SK-N-MC (cell line): ENCODE measurements at regions not wholly inside any gene's neighbourhood (a gene's known extent, or its start where the extent isn't known, plus 50 kb on each side); places are given as distances from the start of the nearest gene placed in this dataset.

ENCODE experiments used
- DNase-seq: peaks from one replicate; pipeline ENCODE4 v3.0.0-alpha.2; 2011; ENCODE audit warnings: low read depth, low spot score
- H3K27ac ChIP-seq: fragments of 200-600 bp; sonication (generic); 2 replicates; pipeline ENCODE4 v1.5.1; 2016; ENCODE audit warnings: mixed run types
- H3K36me3 ChIP-seq: fragments of 200-600 bp; sonication (generic); 2 replicates; pipeline ENCODE4 v1.6.1; 2017; ENCODE audit warnings: antibody characterized with exemption, low read length, mixed read lengths; ENCODE audit not compliant: insufficient read depth
- H3K4me3 ChIP-seq: fragments of 200-600 bp; sonication (generic); 2 replicates; pipeline ENCODE4 v1.5.1; 2016
- H3K9ac ChIP-seq: fragments of 200-600 bp; sonication (generic); 2 replicates; pipeline ENCODE4 v1.8.0; 2017; ENCODE audit warnings: mixed run types, mixed read lengths; ENCODE audit not compliant: insufficient read length
- H3K9me3 ChIP-seq: fragments of 200-600 bp; sonication (generic); 2 replicates; pipeline ENCODE4 v1.6.1; 2017; ENCODE audit warnings: low read depth, mild to moderate bottlenecking, antibody characterized with exemption, low read length, moderate library complexity, mixed read lengths
- EZH2 ChIP-seq: fragments of 200-600 bp; sonication (generic); IDR thresholded peaks from one replicate; pipeline ENCODE4 v1.6.1; 2017; ENCODE audit warnings: antibody characterized with exemption
- FOXP2 ChIP-seq: optimal IDR thresholded peaks from 2 replicates; pipeline ENCODE3; 2011; ENCODE audit warnings: mild to moderate bottlenecking, moderate library complexity; ENCODE audit not compliant: insufficient read depth; ENCODE audit errors: extremely low read length, control extremely low read depth
- POLR2AphosphoS5 ChIP-seq: IDR thresholded peaks from 2 replicates; pipeline ENCODE4 v1.6.1; 2012; ENCODE audit warnings: mild to moderate bottlenecking, low read depth, low read length, borderline replicate concordance

DNA sequence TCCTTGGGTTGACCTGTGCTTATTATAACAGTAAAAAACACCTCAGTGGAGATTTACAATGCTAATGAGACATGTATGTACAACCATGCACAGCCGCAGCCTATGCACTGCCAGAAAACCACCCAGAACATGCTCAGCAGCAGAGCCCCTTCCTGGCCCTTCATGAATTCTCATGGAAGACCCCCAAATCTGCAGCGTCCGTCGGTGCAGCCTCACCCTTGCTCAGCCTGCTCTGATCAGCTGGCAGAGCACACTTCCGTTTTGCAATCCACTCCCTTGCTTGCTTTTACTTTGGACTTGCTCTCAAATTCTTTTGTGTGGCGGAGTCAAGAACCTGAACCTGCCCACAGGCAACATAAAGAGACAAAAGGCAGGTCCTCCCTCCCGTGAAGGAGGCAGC is 378.2 kb upstream of the SULF2 start:
- no peak overlapping the region for H3K9ac ChIP-seq
- no peak for DNase-seq
- H3K27ac ChIP-seq: no peak overlapping the region
- no peaks in the 10 kb centered on the region for H3K9me3 ChIP-seq
- H3K36me3 ChIP-seq: no peaks in the 10 kb centered on the region
- TF ChIP-seq POLR2AphosphoS5 (no peak), FOXP2 (no peak), EZH2 (no peak)
- H3K4me3 ChIP-seq: no peak overlapping the region

DNA sequence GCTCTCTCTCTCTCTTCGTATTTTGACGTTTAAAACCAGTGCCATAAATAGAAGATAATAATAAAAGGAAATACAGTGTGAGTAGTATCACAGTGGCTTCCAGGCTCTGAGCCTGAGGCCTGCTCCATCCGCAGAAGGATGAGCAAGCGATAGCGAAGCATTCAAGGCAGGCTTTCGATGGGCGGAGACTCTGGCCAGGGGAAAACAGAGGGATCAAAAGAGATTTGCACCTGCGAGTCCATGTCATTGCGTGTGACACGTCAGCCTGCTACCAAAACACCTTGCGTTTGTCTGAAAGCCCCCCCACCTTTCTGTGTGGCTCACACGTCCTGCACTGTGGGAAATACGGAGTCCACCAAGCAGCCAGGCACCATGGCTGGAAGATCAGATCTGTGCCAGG is 377.3 kb upstream of the SULF2 start:
- Histone ChIP-seq H3K4me3 (no peak overlapping the region), H3K36me3 (no peaks in the 10 kb centered on the region), H3K27ac (no peak overlapping the region), H3K9me3 (no peaks in the 10 kb centered on the region), H3K9ac (no peak overlapping the region)
- DNase-seq: no peak
- TF ChIP-seq EZH2: no peak
- TF ChIP-seq FOXP2: no peak
- TF ChIP-seq POLR2AphosphoS5: no peak

DNA sequence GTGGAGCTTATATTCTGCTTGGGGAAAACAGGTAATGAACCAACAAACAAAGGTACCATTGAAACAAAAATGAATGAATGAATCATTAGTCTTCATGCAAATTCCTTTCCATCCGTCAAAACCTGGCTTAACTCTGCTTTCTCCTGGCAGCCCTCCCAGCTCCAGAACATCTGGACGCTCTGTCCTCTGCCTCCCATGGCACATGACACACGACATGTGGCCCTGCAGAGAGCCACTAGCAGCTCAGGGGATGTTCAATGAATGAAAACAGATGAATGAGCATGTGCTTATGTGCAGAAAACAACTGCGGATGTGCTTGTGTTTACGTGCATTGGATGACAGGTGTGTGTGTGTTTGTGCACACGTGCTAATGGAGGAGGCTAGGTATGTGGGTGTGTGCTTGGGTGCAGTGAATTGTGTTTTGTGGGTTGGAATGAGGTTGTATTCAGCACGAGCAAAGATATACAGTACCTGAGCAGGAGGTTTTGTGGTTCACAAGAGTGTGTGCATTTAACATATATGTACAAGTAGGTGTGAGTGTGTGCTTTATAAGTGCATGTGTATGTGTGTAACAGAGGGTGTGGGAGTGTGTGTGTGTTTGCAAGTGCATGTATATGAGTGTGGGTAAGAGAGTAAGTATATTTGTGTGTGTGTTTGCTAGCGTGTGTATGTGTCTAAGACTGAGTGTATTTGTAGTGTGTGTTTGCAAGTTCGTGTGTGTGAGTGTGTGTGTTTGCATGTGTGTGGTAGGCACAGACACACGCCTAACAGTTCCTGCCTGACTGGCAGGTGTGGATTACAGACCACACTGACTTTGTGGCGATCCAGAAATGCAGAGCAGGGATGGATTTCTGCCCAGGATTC is 374.1 kb upstream of the SULF2 start:
- H3K36me3 ChIP-seq: no peaks in the 10 kb centered on the region
- no peak overlapping the region for H3K27ac ChIP-seq
- TF ChIP-seq POLR2AphosphoS5: no peak
- no peak for TF ChIP-seq FOXP2
- TF ChIP-seq EZH2: no peak
- no peaks in the 10 kb centered on the region for H3K9me3 ChIP-seq
- DNase-seq: no peak
- H3K4me3 ChIP-seq: no peak overlapping the region
- H3K9ac ChIP-seq: no peak overlapping the region

DNA sequence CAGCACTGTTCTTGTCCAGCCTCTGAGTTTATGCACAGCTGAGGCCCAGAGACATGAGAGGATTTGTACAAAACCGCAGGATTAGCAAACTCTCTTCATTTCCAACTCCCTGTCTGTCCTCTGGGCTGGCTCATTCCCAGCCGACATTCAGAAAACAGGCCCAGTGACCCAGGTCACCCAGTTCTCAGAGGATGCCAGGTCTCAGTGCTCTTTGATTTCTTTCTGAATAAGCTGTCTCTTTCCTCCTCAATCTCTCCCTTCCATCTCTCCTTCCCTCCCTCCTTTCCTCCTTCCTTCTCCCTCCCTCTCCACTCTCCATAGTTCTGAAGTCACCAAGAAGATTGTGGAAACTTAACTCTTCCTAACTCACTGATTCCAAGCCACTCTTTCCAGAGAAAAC is 372.7 kb upstream of the SULF2 start:
- H3K4me3 ChIP-seq: no peak overlapping the region
- H3K27ac ChIP-seq: no peak overlapping the region
- H3K9me3 ChIP-seq: no peaks in the 10 kb centered on the region
- TF ChIP-seq EZH2 (no peak), FOXP2 (no peak), POLR2AphosphoS5 (no peak)
- H3K9ac ChIP-seq: no peak overlapping the region
- DNase-seq: no peak
- H3K36me3 ChIP-seq: no peaks in the 10 kb centered on the region

DNA sequence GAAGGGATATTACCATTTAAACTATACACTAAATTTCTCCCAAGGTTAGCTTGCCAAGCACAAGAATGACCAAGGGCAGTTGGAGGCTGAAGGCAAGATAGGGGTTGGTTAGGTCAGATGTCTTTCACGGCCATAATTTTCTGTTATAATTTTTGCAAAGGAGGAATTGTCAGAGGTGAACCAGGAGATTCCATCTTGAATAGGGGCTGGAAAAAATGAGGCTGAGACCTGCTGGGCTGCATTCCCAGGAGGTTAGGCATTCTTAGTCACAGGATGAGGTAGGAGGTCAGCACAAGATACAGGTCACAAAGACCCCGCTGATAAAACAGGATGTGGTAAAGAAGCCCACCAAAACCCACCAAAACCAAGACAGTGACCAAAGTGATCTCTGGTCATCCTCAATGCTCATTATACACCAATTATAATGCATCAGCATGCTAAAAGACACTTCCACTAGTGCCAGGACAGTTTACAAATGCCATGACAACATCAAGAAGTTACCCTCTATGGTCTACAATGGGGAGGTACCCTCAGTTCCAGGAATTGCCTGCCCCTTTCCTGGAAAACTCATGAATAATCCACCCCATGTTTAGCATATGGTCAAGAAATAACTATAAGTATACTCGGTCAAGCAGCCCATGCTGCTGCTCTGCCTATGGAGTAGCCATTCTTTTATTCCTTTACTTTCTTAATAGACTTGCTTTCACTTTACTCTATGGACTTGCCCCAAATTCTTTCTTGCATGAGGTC is 371.8 kb upstream of the SULF2 start:
- DNase-seq: no peak
- no peak overlapping the region for H3K27ac ChIP-seq
- TF ChIP-seq POLR2AphosphoS5: no peak
- no peak for TF ChIP-seq EZH2
- no peak for TF ChIP-seq FOXP2
- H3K36me3 ChIP-seq: no peaks in the 10 kb centered on the region
- no peak overlapping the region for H3K9ac ChIP-seq
- no peak overlapping the region for H3K4me3 ChIP-seq
- no peaks in the 10 kb centered on the region for H3K9me3 ChIP-seq

DNA sequence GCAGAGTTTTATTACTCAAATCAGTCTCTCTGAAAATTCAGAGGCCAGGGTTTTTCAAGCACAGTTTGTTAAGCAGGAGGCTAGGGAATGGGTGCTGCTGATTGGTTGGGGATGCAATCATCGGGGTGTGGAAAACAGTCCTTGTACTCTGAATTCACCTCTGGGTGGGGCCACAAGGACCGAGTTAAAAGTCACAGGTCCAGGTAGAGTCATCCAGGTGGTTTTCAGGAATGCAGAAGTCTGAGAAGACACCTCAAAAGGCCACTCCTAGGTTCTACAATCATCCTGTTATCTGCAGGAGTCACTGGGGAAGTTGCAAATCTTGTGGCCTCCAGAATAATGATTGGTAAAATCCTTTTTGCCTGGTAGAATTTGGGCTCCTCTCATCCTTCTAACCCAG is 371.2 kb upstream of the SULF2 start:
- TF ChIP-seq POLR2AphosphoS5 (no peak), FOXP2 (no peak), EZH2 (no peak)
- no peak for DNase-seq
- Histone ChIP-seq H3K9me3 (no peaks in the 10 kb centered on the region), H3K4me3 (no peak overlapping the region), H3K36me3 (no peaks in the 10 kb centered on the region), H3K9ac (no peak overlapping the region), H3K27ac (no peak overlapping the region)

DNA sequence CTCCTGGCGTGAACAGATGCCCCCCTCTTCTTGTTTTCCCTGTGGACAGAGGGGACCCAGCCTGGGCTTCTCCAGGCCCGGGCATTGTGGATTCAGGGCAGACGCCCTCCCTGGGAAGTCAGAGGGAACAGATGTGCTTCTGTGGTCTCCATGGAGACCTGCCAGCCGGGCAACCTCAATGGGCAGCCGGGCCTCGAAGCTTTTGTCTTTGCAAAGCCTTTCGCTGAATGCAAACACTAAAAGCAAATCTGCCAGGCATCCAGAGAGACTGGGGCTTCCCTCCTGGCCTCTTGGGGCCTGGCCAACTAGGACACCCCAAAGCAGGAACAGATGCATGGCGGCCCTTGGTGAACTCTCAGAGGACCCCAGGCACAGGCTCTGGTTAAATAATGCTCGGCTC is 370.0 kb upstream of the SULF2 start:
- TF ChIP-seq EZH2 (no peak), POLR2AphosphoS5 (no peak), FOXP2 (no peak)
- no peak for DNase-seq
- no peaks in the 10 kb centered on the region for H3K36me3 ChIP-seq

DNA sequence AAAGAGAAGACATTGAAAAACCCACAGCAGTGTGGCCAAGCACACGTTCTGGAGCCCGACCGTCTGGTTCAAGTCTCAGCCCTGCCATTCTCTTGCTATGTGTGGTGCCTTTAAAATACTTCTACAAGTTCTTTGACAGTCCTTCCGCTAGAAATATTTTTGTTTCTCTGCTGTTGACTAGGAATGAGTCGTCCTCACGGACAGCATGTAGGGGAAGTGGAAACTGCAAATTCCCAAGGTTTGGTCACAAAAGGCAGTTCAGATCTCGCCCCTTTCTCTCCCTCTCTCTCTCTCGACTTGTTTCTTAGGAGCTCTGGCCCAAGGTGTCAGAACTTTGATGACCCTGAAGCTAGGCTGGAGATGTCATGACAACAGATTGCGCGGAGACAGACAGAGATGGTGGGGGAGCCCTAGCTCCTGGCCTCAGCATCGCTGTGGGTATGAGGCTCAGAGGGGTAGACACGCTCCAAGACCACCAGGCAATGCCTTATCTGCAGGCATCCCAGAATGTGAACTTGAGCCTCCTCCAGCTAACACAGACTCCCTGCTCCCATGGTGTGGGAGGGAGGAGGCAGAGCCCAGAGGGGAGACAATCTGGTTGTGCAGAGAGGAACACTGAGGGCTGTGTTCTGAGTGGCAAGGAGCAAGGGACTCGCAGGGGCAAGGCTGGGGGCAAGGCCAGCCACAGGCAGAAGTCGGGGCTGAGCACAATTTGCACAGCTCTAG is 368.9 kb upstream of the SULF2 start:
- Histone ChIP-seq H3K4me3 (no peak overlapping the region), H3K9ac (no peak overlapping the region), H3K27ac (no peak overlapping the region), H3K9me3 (no peaks in the 10 kb centered on the region), H3K36me3 (no peaks in the 10 kb centered on the region)
- TF ChIP-seq POLR2AphosphoS5 (no peak), FOXP2 (no peak), EZH2 (no peak)
- DNase-seq: no peak

More for the DNA sequence above, 370.0 kb upstream of the SULF2 start:
- Histone ChIP-seq H3K4me3 (no peak overlapping the region), H3K9ac (no peak overlapping the region), H3K27ac (no peak overlapping the region), H3K9me3 (no peaks in the 10 kb centered on the region)
